ENCODE measurements at regions not wholly inside any gene's neighbourhood (a gene's known extent, or its start where the extent isn't known, plus 50 kb on each side); places are given as distances from the start of the nearest gene placed in this dataset.

GRCh38 chr20:55172310-55173002, 697.1 kb downstream of the DOK5 start:
- Histone ChIP-seq H3K9me3 (ENCODE audit: low read depth) (no peaks in the 10 kb centered on the region), H3K36me3 (replicated peaks; ENCODE audit: insufficient read depth, low read depth) (no peaks in the 10 kb centered on the region), H3K4me1 (ENCODE audit: insufficient read depth) (no peaks in the 10 kb centered on the region), H3K4me2 (no peak overlapping the region), H2AFZ (no peak overlapping the region), H3K27ac (no peak overlapping the region), H3K4me3 (no peak overlapping the region), H4K20me1 (ENCODE audit: insufficient read depth, poor library complexity, severe bottlenecking) (no peaks in the 10 kb centered on the region), H3K27me3 (no peaks in the 10 kb centered on the region), H3K79me2 (no peaks in the 10 kb centered on the region), H3K9me2 (replicated peaks; ENCODE audit: insufficient read depth) (no peaks in the 10 kb centered on the region)
- TF ChIP-seq CTCF (IDR thresholded peaks at IDR 0.05; ENCODE audit: poor library complexity) (no peak), EZH2phosphoT487 (IDR thresholded peaks at IDR 0.05; ENCODE audit: low read depth, severe bottlenecking, unreplicated experiment) (no peak)
- WGBS (ENCODE audit: low lambda C conversion rate, missing lambda C conversion rate): 73% methylated on average over 4 of the region's 4 CpGs
- DNase-seq (ENCODE audit: low spot score): peak; percentile 11

GRCh38 chr20:55166063-55166462, 690.7 kb downstream of the DOK5 start:
- Histone ChIP-seq H4K20me1 (ENCODE audit: insufficient read depth, poor library complexity, severe bottlenecking) (no peaks in the 10 kb centered on the region), H3K27me3 (no peaks in the 10 kb centered on the region), H3K36me3 (replicated peaks; ENCODE audit: insufficient read depth, low read depth) (no peaks in the 10 kb centered on the region), H3K79me2 (no peaks in the 10 kb centered on the region), H2AFZ (no peak overlapping the region), H3K4me2 (no peak overlapping the region), H3K9me2 (replicated peaks; ENCODE audit: insufficient read depth) (no peaks in the 10 kb centered on the region), H3K4me1 (ENCODE audit: insufficient read depth) (no peaks in the 10 kb centered on the region), H3K27ac (no peak overlapping the region), H3K9me3 (ENCODE audit: low read depth) (no peaks in the 10 kb centered on the region), H3K4me3 (no peak overlapping the region)
- 12% methylated on average over 2 of the region's 2 CpGs for WGBS (ENCODE audit: low lambda C conversion rate, missing lambda C conversion rate)
- DNase-seq (ENCODE audit: low spot score): peak; percentile 11
- TF ChIP-seq EZH2phosphoT487 (IDR thresholded peaks at IDR 0.05; ENCODE audit: low read depth, severe bottlenecking, unreplicated experiment): no peak
- no peak for TF ChIP-seq CTCF (IDR thresholded peaks at IDR 0.05; ENCODE audit: poor library complexity)
- TF ChIP-seq EZH2 (IDR thresholded peaks at IDR 0.05; ENCODE audit: borderline replicate concordance): no peak

GRCh38 chr20:55160996-55161395, 685.6 kb downstream of the DOK5 start:
- Histone ChIP-seq H3K4me1 (ENCODE audit: insufficient read depth) (no peaks in the 10 kb centered on the region), H3K4me3 (no peak overlapping the region), H3K27me3 (no peaks in the 10 kb centered on the region), H3K36me3 (replicated peaks; ENCODE audit: insufficient read depth, low read depth) (no peaks in the 10 kb centered on the region), H3K79me2 (no peaks in the 10 kb centered on the region), H3K4me2 (no peak overlapping the region), H4K20me1 (ENCODE audit: insufficient read depth, poor library complexity, severe bottlenecking) (no peaks in the 10 kb centered on the region), H3K27ac (no peak overlapping the region), H3K9me3 (ENCODE audit: low read depth) (no peaks in the 10 kb centered on the region), H2AFZ (no peak overlapping the region), H3K9me2 (replicated peaks; ENCODE audit: insufficient read depth) (no peaks in the 10 kb centered on the region)
- TF ChIP-seq EZH2phosphoT487 (IDR thresholded peaks at IDR 0.05; ENCODE audit: low read depth, severe bottlenecking, unreplicated experiment) (no peak), EZH2 (IDR thresholded peaks at IDR 0.05; ENCODE audit: borderline replicate concordance) (no peak)
- no peak for DNase-seq (ENCODE audit: low spot score)
- WGBS (ENCODE audit: low lambda C conversion rate, missing lambda C conversion rate): 78% methylated on average over 1 of the region's 1 CpG

GRCh38 chr20:55160037-55160436, 684.6 kb downstream of the DOK5 start:
- Histone ChIP-seq H3K4me2 (no peak overlapping the region), H2AFZ (no peak overlapping the region), H3K36me3 (replicated peaks; ENCODE audit: insufficient read depth, low read depth) (no peaks in the 10 kb centered on the region), H3K9me3 (ENCODE audit: low read depth) (no peaks in the 10 kb centered on the region), H3K27ac (no peak overlapping the region), H3K79me2 (no peaks in the 10 kb centered on the region), H3K4me1 (ENCODE audit: insufficient read depth) (no peaks in the 10 kb centered on the region), H4K20me1 (ENCODE audit: insufficient read depth, poor library complexity, severe bottlenecking) (no peaks in the 10 kb centered on the region), H3K9me2 (replicated peaks; ENCODE audit: insufficient read depth) (no peaks in the 10 kb centered on the region), H3K27me3 (no peaks in the 10 kb centered on the region), H3K4me3 (no peak overlapping the region)
- DNase-seq (ENCODE audit: low spot score): peak; percentile 10
- 71% methylated on average over 3 of the region's 3 CpGs for WGBS (ENCODE audit: low lambda C conversion rate, missing lambda C conversion rate)
- TF ChIP-seq EZH2 (IDR thresholded peaks at IDR 0.05; ENCODE audit: borderline replicate concordance) (no peak), CTCF (IDR thresholded peaks at IDR 0.05; ENCODE audit: poor library complexity) (no peak), EZH2phosphoT487 (IDR thresholded peaks at IDR 0.05; ENCODE audit: low read depth, severe bottlenecking, unreplicated experiment) (no peak)
